SH-SY5Y (cell line): ENCODE measurements at regions not wholly inside any gene's neighbourhood (a gene's known extent, or its start where the extent isn't known, plus 50 kb on each side); places are given as distances from the start of the nearest gene placed in this dataset.

Source experiments
- GATA2 ChIP-seq: IDR thresholded peaks from 2 replicates; pipeline ENCODE4 v1.6.1; 2011; ENCODE audit warnings: mild to moderate bottlenecking, low read depth, low read length
- GATA3 ChIP-seq: IDR thresholded peaks from 2 replicates; pipeline ENCODE4 v1.6.1; 2011; ENCODE audit warnings: low read depth, mild to moderate bottlenecking, low read length, moderate library complexity

- TF ChIP-seq GATA2 (no peak), GATA3 (no peak)
Measured at GRCh38 chr2:215486291-215487001, 50.6 kb upstream of the FN1 start.
